ENCODE measurements at regions not wholly inside any gene's neighbourhood (a gene's known extent, or its start where the extent isn't known, plus 50 kb on each side); places are given as distances from the start of the nearest gene placed in this dataset.
"Not testable (repeated sequence)": the region's sequence is repeated elsewhere in the genome, so short reads cannot be mapped to it uniquely, and the experiment has no call there.

- H3K9me3 ChIP-seq, result no peaks in the 10 kb centered on the region
- DNase-seq, result no peak
- H3K4me1 ChIP-seq, result no peaks in the 10 kb centered on the region
- H3K27ac ChIP-seq, result no peak overlapping the region
- intact Hi-C loops (cut with DNase I), result no loop called here
- no peak overlapping the region for H3K4me3 ChIP-seq (replicated peaks in 1 of 3)
- 42 to 54% methylated on average over 4 of the region's 4 CpGs for WGBS, 2 donors
- no peak for TF ChIP-seq POLR2A (IDR thresholded peaks at IDR 0.05)
- TF ChIP-seq, protein P1, sequence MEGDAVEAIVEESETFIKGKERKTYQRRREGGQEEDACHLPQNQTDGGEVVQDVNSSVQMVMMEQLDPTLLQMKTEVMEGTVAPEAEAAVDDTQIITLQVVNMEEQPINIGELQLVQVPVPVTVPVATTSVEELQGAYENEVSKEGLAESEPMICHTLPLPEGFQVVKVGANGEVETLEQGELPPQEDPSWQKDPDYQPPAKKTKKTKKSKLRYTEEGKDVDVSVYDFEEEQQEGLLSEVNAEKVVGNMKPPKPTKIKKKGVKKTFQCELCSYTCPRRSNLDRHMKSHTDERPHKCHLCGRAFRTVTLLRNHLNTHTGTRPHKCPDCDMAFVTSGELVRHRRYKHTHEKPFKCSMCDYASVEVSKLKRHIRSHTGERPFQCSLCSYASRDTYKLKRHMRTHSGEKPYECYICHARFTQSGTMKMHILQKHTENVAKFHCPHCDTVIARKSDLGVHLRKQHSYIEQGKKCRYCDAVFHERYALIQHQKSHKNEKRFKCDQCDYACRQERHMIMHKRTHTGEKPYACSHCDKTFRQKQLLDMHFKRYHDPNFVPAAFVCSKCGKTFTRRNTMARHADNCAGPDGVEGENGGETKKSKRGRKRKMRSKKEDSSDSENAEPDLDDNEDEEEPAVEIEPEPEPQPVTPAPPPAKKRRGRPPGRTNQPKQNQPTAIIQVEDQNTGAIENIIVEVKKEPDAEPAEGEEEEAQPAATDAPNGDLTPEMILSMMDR (IDR thresholded peaks at IDR 0.05), result no peak
- H3K27me3 ChIP-seq, result no peaks in the 10 kb centered on the region
- no peaks in the 10 kb centered on the region for H3K36me3 ChIP-seq
Observed at GRCh38 chr15:96860741-96861140, 530.2 kb downstream of the NR2F2 start.

DNA sequence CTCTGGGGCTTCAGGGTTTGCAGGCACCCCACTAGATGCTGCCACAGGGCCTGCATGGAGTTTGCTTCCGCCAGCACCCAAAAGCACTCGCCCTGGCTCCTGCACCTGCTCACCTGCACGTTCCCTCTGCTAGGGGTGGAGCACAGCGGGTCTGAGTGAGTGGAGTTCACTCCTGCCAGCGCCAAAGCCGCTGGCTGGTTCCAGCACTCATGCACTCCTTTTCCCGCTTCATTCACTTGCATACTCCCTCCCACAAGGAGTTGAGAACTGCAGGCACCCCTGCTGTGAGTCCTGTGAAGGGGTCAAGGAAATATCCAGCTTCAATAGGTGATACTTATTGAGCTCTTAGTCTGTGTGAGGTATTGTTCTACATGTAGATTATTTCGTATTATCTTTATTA, 537.5 kb downstream of the NR2F2 start:
- WGBS, 2 donors, result 62 to 83% methylated on average over 8 of the region's 8 CpGs

DNA sequence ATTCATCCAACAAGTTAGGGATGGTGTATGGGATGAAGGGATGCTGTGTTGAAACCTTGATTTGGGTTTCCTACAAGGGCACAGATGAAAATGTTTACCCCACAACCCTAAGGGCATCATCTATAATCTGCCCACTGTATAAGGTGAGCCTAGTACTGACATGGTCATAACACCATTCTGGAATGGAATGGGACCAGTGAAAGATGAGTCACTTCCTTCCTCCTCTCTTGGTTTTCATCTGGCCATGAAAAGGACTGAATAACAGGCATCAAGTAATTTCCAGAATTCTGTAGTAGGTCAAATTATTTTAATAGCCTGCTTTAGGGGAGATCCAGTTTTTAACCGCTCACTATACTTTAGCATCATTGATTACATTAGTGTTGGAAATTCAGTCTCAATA, 538.6 kb downstream of the NR2F2 start:
- Histone ChIP-seq H3K27ac (no peak overlapping the region), H3K27me3 (no peaks in the 10 kb centered on the region), H3K9me3 (no peaks in the 10 kb centered on the region), H3K4me1 (no peaks in the 10 kb centered on the region), H3K4me3 (replicated peaks in 1 of 3) (no peak overlapping the region), H3K36me3 (no peaks in the 10 kb centered on the region)
- intact Hi-C loops (cut with DNase I), result no loop called here
- WGBS, 2 donors, result 100% methylated on average over 1 of the region's 1 CpG
- DNase-seq, result no peak
- TF ChIP-seq, protein P1 (IDR thresholded peaks at IDR 0.05), result no peak
- TF ChIP-seq POLR2A (IDR thresholded peaks at IDR 0.05), result no peak

More for the DNA sequence above, 537.5 kb downstream of the NR2F2 start:
- no peak overlapping the region for H3K27ac ChIP-seq
- no peaks in the 10 kb centered on the region for H3K36me3 ChIP-seq
- no peak overlapping the region for H3K4me3 ChIP-seq (replicated peaks in 1 of 3)
- TF ChIP-seq, protein P1 (IDR thresholded peaks at IDR 0.05), result no peak
- no peak for TF ChIP-seq POLR2A (IDR thresholded peaks at IDR 0.05)
- intact Hi-C loops (cut with DNase I), result no loop called here
- H3K4me1 ChIP-seq, result no peaks in the 10 kb centered on the region
- H3K27me3 ChIP-seq, result no peaks in the 10 kb centered on the region
- no peak for DNase-seq
- H3K9me3 ChIP-seq, result no peaks in the 10 kb centered on the region

DNA sequence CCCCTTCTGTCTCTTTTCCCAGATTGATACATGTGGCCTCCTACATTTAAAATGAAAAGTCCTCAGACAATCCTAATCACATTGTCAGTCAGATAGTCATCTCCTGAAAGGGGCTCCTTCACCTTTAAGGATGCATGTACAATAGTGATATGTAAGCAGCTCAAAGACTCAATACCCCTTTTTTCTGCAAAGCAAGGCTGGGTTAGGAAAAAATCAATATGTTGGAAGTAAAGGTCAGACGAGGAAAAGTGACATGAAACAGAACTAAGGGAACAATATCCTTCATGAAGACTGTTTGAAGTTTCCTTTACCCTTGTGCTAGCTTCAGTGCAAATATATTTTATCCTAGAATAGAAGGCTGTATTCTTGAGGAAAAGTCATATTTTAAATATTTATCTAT, 539.3 kb downstream of the NR2F2 start:
- H3K4me3 ChIP-seq (replicated peaks in 1 of 3), result no peak overlapping the region
- DNase-seq, result no peak
- no peaks in the 10 kb centered on the region for H3K4me1 ChIP-seq
- no peaks in the 10 kb centered on the region for H3K9me3 ChIP-seq
- no peak overlapping the region for H3K27ac ChIP-seq
- no peaks in the 10 kb centered on the region for H3K27me3 ChIP-seq
- intact Hi-C loops (cut with DNase I), result no loop called here
- TF ChIP-seq, protein P1 (IDR thresholded peaks at IDR 0.05), result no peak
- TF ChIP-seq POLR2A (IDR thresholded peaks at IDR 0.05), result no peak
- H3K36me3 ChIP-seq, result no peaks in the 10 kb centered on the region
- 56 to 57% methylated on average over 1 of the region's 1 CpG for WGBS, 2 donors

DNA sequence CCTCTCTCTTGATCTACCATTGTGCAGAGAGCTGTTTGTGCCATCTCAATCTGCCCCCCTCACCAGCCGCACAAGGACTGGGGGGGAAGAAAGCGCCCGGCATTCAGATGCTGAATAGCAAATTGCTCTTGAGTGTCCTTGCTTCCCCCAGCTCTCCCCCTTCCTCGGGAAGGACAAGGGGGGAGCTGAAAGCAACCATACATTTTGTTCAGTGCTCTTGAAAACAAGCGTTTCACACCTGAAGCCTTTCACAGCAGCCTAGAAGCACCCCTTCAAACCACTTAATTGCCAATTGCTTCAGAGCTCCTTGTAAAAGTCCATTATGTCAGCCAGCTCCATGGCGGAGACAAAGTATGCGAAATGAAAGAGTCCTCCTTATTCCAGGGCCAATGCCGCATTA, 540.1 kb downstream of the NR2F2 start:
- H3K9me3 ChIP-seq, result no peaks in the 10 kb centered on the region
- no peaks in the 10 kb centered on the region for H3K4me1 ChIP-seq
- intact Hi-C loops (cut with DNase I), result no loop called here
- no peak overlapping the region for H3K4me3 ChIP-seq (replicated peaks in 1 of 3)
- TF ChIP-seq POLR2A (IDR thresholded peaks at IDR 0.05), result no peak
- TF ChIP-seq, protein P1 (IDR thresholded peaks at IDR 0.05), result no peak
- no peak overlapping the region for H3K27ac ChIP-seq
- WGBS, 2 donors, result 34 to 43% methylated on average over 8 of the region's 8 CpGs
- H3K27me3 ChIP-seq, result no peaks in the 10 kb centered on the region
- no peak for DNase-seq
- no peaks in the 10 kb centered on the region for H3K36me3 ChIP-seq

- H3K27ac ChIP-seq; intact Hi-C loops (cut with DNase I); H3K27me3 ChIP-seq; DNase-seq; H3K9me3 ChIP-seq; H3K4me1 ChIP-seq; H3K4me3 ChIP-seq (replicated peaks in 1 of 3); H3K36me3 ChIP-seq: not testable (repeated sequence)
- 91 to 94% methylated on average over 6 of the region's 6 CpGs for WGBS, 2 donors
Observed at GRCh38 chr15:96877442-96877841, 546.9 kb downstream of the NR2F2 start.

Data from thyroid gland (tissue), 4 donors.